Endothelial cell of umbilical vein (primary cell): ENCODE measurements at regions not wholly inside any gene's neighbourhood (a gene's known extent, or its start where the extent isn't known, plus 50 kb on each side); places are given as distances from the start of the nearest gene placed in this dataset.

ENCODE experiments used
- BruUV-seq: library from RNA; stranded (reverse); fragments of 400-500 nt; replicated peaks from 2 replicates; lab custom pipeline; 2021; lab: Mats Ljungman, UMichigan
- CTCF ChIA-PET: fragments of 300-600, 350-600 bp; sonication (Branson Sonifier 250); formaldehyde crosslinking; loops from one replicate; lab custom pipeline; 2021; ENCODE audit warnings: antibody characterized with exemption, inconsistent platforms; lab: Charles Lee
- POLR2A ChIA-PET: fragments of 300-600, 350-600 bp; sonication (Branson Sonifier 250); formaldehyde crosslinking; loops from one replicate; lab custom pipeline; 2021; ENCODE audit warnings: antibody characterized with exemption, inconsistent platforms; lab: Charles Lee
- DNase-seq: peaks from one replicate; pipeline ENCODE4 v3.0.0-alpha.2; 2011; ENCODE audit warnings: low read depth, low spot score
- FAIRE-seq: peaks from 2 replicates; lab custom pipeline; 2011; peaks lifted over from hg19 to GRCh38; lab: Jason Lieb, UNC
- H2AFZ ChIP-seq: 2 replicates; pipeline ENCODE4 v1.6.0; 2012; ENCODE audit warnings: low read depth, low read length, control low read depth, inconsistent platforms
- H3K27ac ChIP-seq: 2 replicates; pipeline ENCODE4 v1.5.1; 2011; ENCODE audit warnings: low read depth, mild to moderate bottlenecking, control low read depth, low read length, moderate library complexity; ENCODE audit not compliant: insufficient read depth
- H3K27me3 ChIP-seq, 2 experiments: 2 replicates each; pipeline versions ENCODE4 v1.6.0 to v1.6.1; 2011; ENCODE audit warnings: low read length in 2 of 2, mixed read lengths in 1 of 2; ENCODE audit not compliant: control insufficient read depth in 2 of 2, insufficient read depth in 2 of 2
- H3K36me3 ChIP-seq, 2 experiments: 2 replicates in 1 of 2; 3 replicates in 1 of 2; pipeline ENCODE4 v1.5.1; 2011; ENCODE audit warnings: low read length in 2 of 2, mild to moderate bottlenecking in 1 of 2, moderate library complexity in 1 of 2; ENCODE audit not compliant: control insufficient read depth in 2 of 2, insufficient read depth in 2 of 2; ENCODE audit errors: extremely low read depth in 1 of 2
- H3K4me1 ChIP-seq: 3 replicates; pipeline ENCODE4 v1.5.1; 2011; ENCODE audit warnings: mild to moderate bottlenecking, low read length; ENCODE audit not compliant: control insufficient read depth, insufficient read depth; ENCODE audit errors: extremely low read depth
- H3K4me2 ChIP-seq: 2 replicates; pipeline ENCODE4 v1.6.1; 2011; ENCODE audit warnings: low read length, control low read depth, mixed read lengths; ENCODE audit not compliant: insufficient read depth
- H3K4me3 ChIP-seq, 3 experiments: fragments of 200-600 bp in 1 of 3; sonication (generic), shearing (Covaris generic) in 1 of 3; replicated peaks in 1 of 3; 2 replicates each; pipeline ENCODE4 v1.5.1; 2011 to 2016; ENCODE audit warnings: control low read depth in 3 of 3, low read length in 3 of 3, mild to moderate bottlenecking in 2 of 3, inconsistent platforms in 1 of 3, low read depth in 1 of 3, moderate library complexity in 1 of 3; ENCODE audit not compliant: insufficient read depth in 1 of 3
- H3K79me2 ChIP-seq: 2 replicates; pipeline ENCODE4 v1.6.0; 2012; ENCODE audit warnings: low read length, inconsistent platforms; ENCODE audit not compliant: control insufficient read depth, insufficient read depth
- H3K9ac ChIP-seq: replicated peaks from 2 replicates; pipeline ENCODE3; 2011; ENCODE audit warnings: low read length, control low read depth; ENCODE audit not compliant: insufficient read depth; ENCODE audit errors: extremely low read depth
- H3K9me1 ChIP-seq: replicated peaks from 3 replicates; pipeline ENCODE4 v1.6.0; 2011; ENCODE audit warnings: mild to moderate bottlenecking, low read length; ENCODE audit not compliant: control insufficient read depth, insufficient read depth; ENCODE audit errors: extremely low read depth
- H3K9me3 ChIP-seq: replicated peaks from 2 replicates; pipeline ENCODE4 v1.5.1; 2012; ENCODE audit warnings: low read length, inconsistent platforms; ENCODE audit not compliant: control insufficient read depth, insufficient read depth
- H4K20me1 ChIP-seq: replicated peaks from 2 replicates; pipeline ENCODE3; 2011; ENCODE audit warnings: mild to moderate bottlenecking, low read length; ENCODE audit not compliant: control insufficient read depth, insufficient read depth; ENCODE audit errors: extremely low read depth
- EZH2 ChIP-seq: IDR thresholded peaks from 2 replicates; pipeline ENCODE4 v1.6.1; 2012; ENCODE audit warnings: borderline replicate concordance, low read depth, mild to moderate bottlenecking, moderate library complexity, low read length, inconsistent platforms; ENCODE audit not compliant: severe bottlenecking
- FOS ChIP-seq: IDR thresholded peaks from 2 replicates; pipeline ENCODE4 v1.6.1; 2011; ENCODE audit warnings: mild to moderate bottlenecking, low read length, moderate library complexity, borderline replicate concordance; ENCODE audit not compliant: insufficient read depth
- GATA2 ChIP-seq: IDR thresholded peaks from 2 replicates; pipeline ENCODE4 v1.7.0; 2011; ENCODE audit warnings: low read depth, mild to moderate bottlenecking, moderate library complexity, mixed read lengths, low read length; ENCODE audit not compliant: insufficient read length, insufficient read depth
- JUN ChIP-seq: IDR thresholded peaks from 2 replicates; pipeline ENCODE4 v1.6.1; 2011; ENCODE audit warnings: borderline replicate concordance, low read depth; ENCODE audit not compliant: insufficient read length, insufficient read depth
- MAX ChIP-seq: IDR thresholded peaks from 2 replicates; pipeline ENCODE4 v1.6.1; 2011; ENCODE audit not compliant: insufficient read depth, insufficient read length
- MYC ChIP-seq: IDR thresholded peaks from one replicate; pipeline ENCODE4 v1.6.1; 2011; ENCODE audit warnings: mild to moderate bottlenecking, low read depth, low read length
- POLR2A ChIP-seq: IDR thresholded peaks from 2 replicates; pipeline ENCODE4 v1.6.1; 2012; ENCODE audit warnings: low read depth, mild to moderate bottlenecking, control low read depth, low read length
- POLR2AphosphoS5 ChIP-seq: IDR thresholded peaks from 2 replicates; pipeline ENCODE4 v1.6.1; 2012; ENCODE audit warnings: low read depth, mild to moderate bottlenecking, control low read depth, low read length, moderate library complexity; ENCODE audit not compliant: insufficient read depth
- dilution Hi-C: fragments of 300-500 bp; cut with MboI; formaldehyde crosslinking; loops from one replicate; pipeline ENCODE4 v1.15.0; 2019; ENCODE audit warnings: low sequenced_read_pairs; ENCODE audit not compliant: extremely low pct_ligation_motif_present
- intact Hi-C: fragments of 100-400 bp; cut with micrococcal nuclease; formaldehyde crosslinking; loops from one replicate; pipeline ENCODE4 v1.10.0; 2022
- TF ChIP-seq, protein P1 (sequence below), 2 donors: IDR thresholded peaks; 1 replicate in 1 of 2; 2 replicates in 1 of 2; pipeline ENCODE4 v1.5.1; 2011; ENCODE audit warnings: low read length in 2 of 2, mild to moderate bottlenecking in 2 of 2, moderate library complexity in 2 of 2, control low read depth in 1 of 2, inconsistent platforms in 1 of 2, low read depth in 1 of 2; ENCODE audit not compliant: insufficient read depth in 1 of 2; ENCODE audit errors: extremely low read depth in 1 of 2

DNA sequence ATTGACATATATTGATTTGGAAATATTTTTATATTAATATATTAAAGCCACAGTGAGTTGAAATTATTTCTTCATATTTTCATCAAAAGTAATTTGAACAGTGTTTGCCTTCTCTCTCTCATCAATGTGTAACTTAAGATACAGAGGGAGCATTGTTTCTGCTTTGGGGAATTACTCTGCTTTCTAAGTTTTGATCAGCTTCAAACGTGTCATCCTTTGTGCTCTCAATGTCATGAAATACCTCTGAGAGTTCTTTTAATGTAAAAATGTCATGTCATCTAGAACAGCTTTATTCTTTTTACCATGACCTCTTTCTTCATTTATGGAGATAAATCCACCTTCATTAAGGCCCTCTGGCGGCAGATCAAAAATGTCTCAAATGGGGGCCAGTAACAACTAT lies 259.4 kb upstream of the STXBP5 start:
- no peaks in the 10 kb centered on the region for H3K9me3 ChIP-seq

GRCh38 chr6:146946559-146946958 lies 257.7 kb upstream of the STXBP5 start:
- Histone ChIP-seq H3K79me2 (no peaks in the 10 kb centered on the region), H4K20me1 (no peaks in the 10 kb centered on the region), H3K4me3 (no peak overlapping the region), H3K27me3 (no peaks in the 10 kb centered on the region), H2AFZ (no peak overlapping the region), H3K9me1 (no peaks in the 10 kb centered on the region), H3K4me2 (no peak overlapping the region), H3K27ac (no peak overlapping the region), H3K36me3 (no peaks in the 10 kb centered on the region), H3K9me3 (no peaks in the 10 kb centered on the region), H3K4me1 (no peaks in the 10 kb centered on the region), H3K9ac (no peak overlapping the region)
- DNase-seq (no peak), FAIRE-seq (no peak)
- BruUV-seq: no TSS peak
- TF ChIP-seq, protein P1, sequence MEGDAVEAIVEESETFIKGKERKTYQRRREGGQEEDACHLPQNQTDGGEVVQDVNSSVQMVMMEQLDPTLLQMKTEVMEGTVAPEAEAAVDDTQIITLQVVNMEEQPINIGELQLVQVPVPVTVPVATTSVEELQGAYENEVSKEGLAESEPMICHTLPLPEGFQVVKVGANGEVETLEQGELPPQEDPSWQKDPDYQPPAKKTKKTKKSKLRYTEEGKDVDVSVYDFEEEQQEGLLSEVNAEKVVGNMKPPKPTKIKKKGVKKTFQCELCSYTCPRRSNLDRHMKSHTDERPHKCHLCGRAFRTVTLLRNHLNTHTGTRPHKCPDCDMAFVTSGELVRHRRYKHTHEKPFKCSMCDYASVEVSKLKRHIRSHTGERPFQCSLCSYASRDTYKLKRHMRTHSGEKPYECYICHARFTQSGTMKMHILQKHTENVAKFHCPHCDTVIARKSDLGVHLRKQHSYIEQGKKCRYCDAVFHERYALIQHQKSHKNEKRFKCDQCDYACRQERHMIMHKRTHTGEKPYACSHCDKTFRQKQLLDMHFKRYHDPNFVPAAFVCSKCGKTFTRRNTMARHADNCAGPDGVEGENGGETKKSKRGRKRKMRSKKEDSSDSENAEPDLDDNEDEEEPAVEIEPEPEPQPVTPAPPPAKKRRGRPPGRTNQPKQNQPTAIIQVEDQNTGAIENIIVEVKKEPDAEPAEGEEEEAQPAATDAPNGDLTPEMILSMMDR (IDR thresholded peaks at IDR 0.05; ENCODE audit: extremely low read depth in 1 of 2, insufficient read depth in 1 of 2, low read depth in 1 of 2, low read length in 2 of 2): no peak
- TF ChIP-seq EZH2: no peak
- no peak for TF ChIP-seq MAX
- no peak for TF ChIP-seq JUN
- no peak for TF ChIP-seq GATA2
- TF ChIP-seq POLR2A: no peak
- TF ChIP-seq MYC: no peak
- TF ChIP-seq POLR2AphosphoS5: no peak
- ChIA-PET POLR2A (no interaction called here), CTCF (no interaction called here)
- dilution Hi-C loops (no loop called here), intact Hi-C loops (no loop called here)

More for the DNA sequence above, 259.4 kb upstream of the STXBP5 start:
- H3K36me3 ChIP-seq: no peaks in the 10 kb centered on the region
- no peaks in the 10 kb centered on the region for H3K79me2 ChIP-seq
- H4K20me1 ChIP-seq: no peaks in the 10 kb centered on the region
- no peaks in the 10 kb centered on the region for H3K4me1 ChIP-seq
- no peak overlapping the region for H2AFZ ChIP-seq
- DNase-seq (no peak), FAIRE-seq (no peak)
- H3K27me3 ChIP-seq: no peaks in the 10 kb centered on the region
- POLR2A ChIA-PET: no interaction called here
- H3K4me3 ChIP-seq: no peak overlapping the region
- no TSS peak for BruUV-seq
- H3K27ac ChIP-seq: no peak overlapping the region
- CTCF ChIA-PET: interaction anchor here (1.2 kb wide), 1 partner anchor 10 kb away, joined by 3 read pairs; no protein-coding TSS in a partner anchor
- no peaks in the 10 kb centered on the region for H3K9me1 ChIP-seq
- no peak overlapping the region for H3K9ac ChIP-seq
- dilution Hi-C loops (no loop called here), intact Hi-C loops (no loop called here)
- no peak for TF ChIP-seq POLR2AphosphoS5
- TF ChIP-seq FOS: no peak
- H3K4me2 ChIP-seq: no peak overlapping the region
